Fibroblast of villous mesenchyme (primary cell): ENCODE measurements at regions not wholly inside any gene's neighbourhood (a gene's known extent, or its start where the extent isn't known, plus 50 kb on each side); places are given as distances from the start of the nearest gene placed in this dataset.

Source experiments
- DNase-seq: peaks from one replicate; pipeline ENCODE4 v3.0.0-alpha.2; 2010; ENCODE audit warnings: low read depth
- H3K4me3 ChIP-seq: 2 replicates; pipeline ENCODE4 v1.5.1; 2011; ENCODE audit warnings: low read depth, mild to moderate bottlenecking, low read length
- TF ChIP-seq, protein P1 (sequence below): IDR thresholded peaks from 2 replicates; pipeline ENCODE4 v1.5.1; 2012; ENCODE audit warnings: low read depth, mild to moderate bottlenecking, low read length; ENCODE audit not compliant: insufficient read depth

DNA sequence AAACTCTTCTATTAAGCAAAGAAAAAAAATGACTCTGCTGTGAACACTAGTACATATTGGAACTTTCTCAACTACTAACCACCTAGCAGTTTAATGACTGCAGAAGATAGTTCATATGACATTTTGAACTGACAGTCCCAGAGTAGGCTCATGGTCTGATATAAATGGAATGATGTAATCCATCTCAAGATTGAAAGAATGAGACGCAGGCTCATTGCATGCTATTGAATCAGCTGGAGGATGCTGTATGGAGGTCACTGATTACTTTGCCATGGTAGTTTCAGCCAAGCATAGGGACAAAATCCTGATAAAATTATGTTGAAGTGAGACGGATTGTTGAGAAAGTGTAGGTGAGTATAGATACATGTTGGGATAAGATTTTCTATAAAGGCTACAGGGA lies 217.6 kb upstream of the SEMA3E start:
- TF ChIP-seq, protein P1, sequence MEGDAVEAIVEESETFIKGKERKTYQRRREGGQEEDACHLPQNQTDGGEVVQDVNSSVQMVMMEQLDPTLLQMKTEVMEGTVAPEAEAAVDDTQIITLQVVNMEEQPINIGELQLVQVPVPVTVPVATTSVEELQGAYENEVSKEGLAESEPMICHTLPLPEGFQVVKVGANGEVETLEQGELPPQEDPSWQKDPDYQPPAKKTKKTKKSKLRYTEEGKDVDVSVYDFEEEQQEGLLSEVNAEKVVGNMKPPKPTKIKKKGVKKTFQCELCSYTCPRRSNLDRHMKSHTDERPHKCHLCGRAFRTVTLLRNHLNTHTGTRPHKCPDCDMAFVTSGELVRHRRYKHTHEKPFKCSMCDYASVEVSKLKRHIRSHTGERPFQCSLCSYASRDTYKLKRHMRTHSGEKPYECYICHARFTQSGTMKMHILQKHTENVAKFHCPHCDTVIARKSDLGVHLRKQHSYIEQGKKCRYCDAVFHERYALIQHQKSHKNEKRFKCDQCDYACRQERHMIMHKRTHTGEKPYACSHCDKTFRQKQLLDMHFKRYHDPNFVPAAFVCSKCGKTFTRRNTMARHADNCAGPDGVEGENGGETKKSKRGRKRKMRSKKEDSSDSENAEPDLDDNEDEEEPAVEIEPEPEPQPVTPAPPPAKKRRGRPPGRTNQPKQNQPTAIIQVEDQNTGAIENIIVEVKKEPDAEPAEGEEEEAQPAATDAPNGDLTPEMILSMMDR = no peak
- no peak overlapping the region for H3K4me3 ChIP-seq
- no peak for DNase-seq

- no peak overlapping the region for H3K4me3 ChIP-seq
- DNase-seq = no peak
- TF ChIP-seq, protein P1 = no peak
These were observed 215.6 kb upstream of the SEMA3E start for GRCh38 chr7:83864551-83864950.

DNA sequence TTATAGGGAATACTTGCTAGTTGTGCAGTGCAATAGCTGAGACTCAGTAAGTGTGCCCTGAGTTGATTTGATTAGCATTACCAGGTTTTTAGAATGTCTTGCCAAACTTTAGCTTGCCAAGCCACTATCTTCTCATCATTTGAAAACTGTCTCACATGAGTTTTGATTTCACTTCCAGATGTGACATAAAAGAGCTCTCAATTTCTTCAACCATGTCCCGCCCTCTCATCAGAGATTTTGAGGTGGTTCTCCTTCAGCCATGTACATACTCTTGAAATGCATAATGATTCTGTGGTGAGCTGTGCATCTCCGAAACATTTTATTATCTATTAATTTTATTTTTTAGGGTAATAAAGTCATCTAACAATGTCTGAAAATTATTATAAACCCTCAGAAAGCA lies 215.0 kb upstream of the SEMA3E start:
- TF ChIP-seq, protein P1 = no peak
- DNase-seq = no peak
- no peak overlapping the region for H3K4me3 ChIP-seq

DNA sequence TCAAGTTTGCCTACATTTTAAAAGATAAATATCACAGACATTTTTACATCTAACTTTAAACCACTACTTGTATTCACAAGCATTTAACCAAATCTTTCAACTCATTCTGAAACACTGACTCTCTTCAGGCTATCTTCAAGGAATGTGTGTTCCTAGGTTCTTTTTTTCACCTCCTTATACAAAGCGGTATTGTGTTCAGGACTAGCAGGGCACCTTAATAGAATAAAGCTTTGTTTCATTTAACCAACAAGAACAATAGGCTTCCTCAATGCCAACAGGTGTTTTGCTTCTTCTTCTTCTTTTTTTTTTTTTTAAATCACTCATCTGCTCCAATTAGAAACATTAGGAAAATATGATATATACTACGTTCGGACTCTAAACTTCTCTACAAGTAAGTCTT lies 212.9 kb upstream of the SEMA3E start:
- no peak for DNase-seq
- TF ChIP-seq, protein P1 = no peak
- no peak overlapping the region for H3K4me3 ChIP-seq

- DNase-seq = no peak
- no peak overlapping the region for H3K4me3 ChIP-seq
- TF ChIP-seq, protein P1 = no peak
These were observed 210.9 kb upstream of the SEMA3E start for GRCh38 chr7:83859827-83860226.

DNA sequence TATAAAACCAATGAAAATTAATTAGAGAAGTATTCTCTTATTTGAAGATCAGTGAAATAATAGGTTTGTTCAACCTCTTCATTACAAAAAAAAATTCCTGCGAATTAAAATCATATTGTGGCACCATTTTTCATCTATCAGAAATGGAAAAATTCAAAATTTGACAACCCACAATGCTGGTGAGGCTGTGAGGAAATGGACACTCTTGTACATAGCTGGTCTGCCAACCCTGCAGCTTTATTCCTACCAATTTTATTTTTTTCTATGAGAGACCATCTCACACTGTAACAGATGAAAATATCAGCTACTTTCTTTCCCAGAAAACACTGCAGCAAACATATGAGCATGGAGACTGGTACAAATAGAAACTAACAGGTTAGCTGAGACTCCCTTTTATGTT lies 208.8 kb upstream of the SEMA3E start:
- TF ChIP-seq, protein P1 = no peak

DNA sequence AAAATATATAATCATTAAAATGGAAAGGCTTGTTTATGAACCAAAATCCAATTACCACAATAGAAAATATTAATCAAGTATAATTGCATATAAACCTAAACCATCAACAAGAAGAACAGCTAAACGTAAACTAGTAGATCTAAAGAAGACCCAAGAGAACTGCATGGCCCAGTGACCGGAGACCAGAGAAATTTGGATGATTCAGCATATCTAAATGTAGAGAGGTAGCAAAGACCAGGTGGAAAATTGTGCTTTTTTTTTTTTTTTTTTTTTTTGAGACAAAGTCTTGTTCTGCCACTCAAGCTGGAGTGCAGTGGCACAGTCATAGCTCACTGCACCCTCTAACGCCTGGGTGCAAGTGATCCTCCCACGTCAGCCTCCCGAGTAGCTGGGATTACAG lies 207.2 kb upstream of the SEMA3E start:
- TF ChIP-seq, protein P1 = no peak
- no peak overlapping the region for H3K4me3 ChIP-seq
- DNase-seq = no peak

More for the DNA sequence above, 208.8 kb upstream of the SEMA3E start:
- H3K4me3 ChIP-seq = no peak overlapping the region
- DNase-seq = no peak
